H9 (cell line): ENCODE measurements at regions not wholly inside any gene's neighbourhood (a gene's known extent, or its start where the extent isn't known, plus 50 kb on each side); places are given as distances from the start of the nearest gene placed in this dataset.

ENCODE experiments used
- DNase-seq: peaks from one replicate; pipeline ENCODE4 v3.0.0-alpha.2; 2017
- H2AFZ ChIP-seq: one replicate; pipeline ENCODE4 v1.6.1; 2013; ENCODE audit warnings: mild to moderate bottlenecking, low read length, control low read depth, moderate library complexity
- H2AK5ac ChIP-seq: 2 replicates; pipeline ENCODE4 v1.6.1; 2013; ENCODE audit warnings: low read length, control low read depth, mixed read lengths; ENCODE audit not compliant: insufficient read length
- H2BK120ac ChIP-seq: one replicate; pipeline ENCODE4 v1.6.1; 2013; ENCODE audit warnings: low read depth, mild to moderate bottlenecking, low read length, control low read depth, inconsistent platforms; ENCODE audit not compliant: poor library complexity, severe bottlenecking
- H2BK12ac ChIP-seq: 2 replicates; pipeline ENCODE4 v1.6.1; 2013; ENCODE audit warnings: low read length, control low read depth, mixed read lengths, low read depth; ENCODE audit not compliant: insufficient read length
- H2BK15ac ChIP-seq: 2 replicates; pipeline ENCODE4 v1.6.1; 2013; ENCODE audit warnings: low read depth, low read length, control low read depth
- H2BK20ac ChIP-seq: one replicate; pipeline ENCODE4 v1.6.1; 2013; ENCODE audit warnings: low read depth, mild to moderate bottlenecking, low read length, control low read depth, inconsistent platforms; ENCODE audit not compliant: poor library complexity, severe bottlenecking
- H2BK5ac ChIP-seq: 2 replicates; pipeline ENCODE4 v1.6.1; 2013; ENCODE audit warnings: low read length, control low read depth, mixed read lengths; ENCODE audit not compliant: insufficient read length
- H3K14ac ChIP-seq: 2 replicates; pipeline ENCODE4 v1.6.1; 2013; ENCODE audit warnings: low read length, control low read depth; ENCODE audit not compliant: insufficient read depth
- H3K18ac ChIP-seq: 2 replicates; pipeline ENCODE4 v1.6.1; 2013; ENCODE audit warnings: low read depth, mild to moderate bottlenecking, mixed read lengths, low read length, control low read depth; ENCODE audit not compliant: insufficient read length
- H3K23ac ChIP-seq: 2 replicates; pipeline ENCODE4 v1.6.1; 2013; ENCODE audit warnings: low read length, control low read depth, mixed read lengths, low read depth; ENCODE audit not compliant: insufficient read length
- H3K23me2 ChIP-seq: 2 replicates; pipeline ENCODE4 v1.6.1; 2013; ENCODE audit warnings: low read depth, mild to moderate bottlenecking, mixed read lengths, low read length, control low read depth; ENCODE audit not compliant: insufficient read length, poor library complexity, severe bottlenecking
- H3K27ac ChIP-seq: 2 replicates; pipeline ENCODE4 v1.5.1; 2013; ENCODE audit warnings: low read length, control low read depth, mixed read lengths, low read depth; ENCODE audit not compliant: insufficient read length
- H3K27me3 ChIP-seq: 2 replicates; pipeline ENCODE4 v1.6.1; 2013; ENCODE audit warnings: low read length, control low read depth, inconsistent platforms; ENCODE audit not compliant: insufficient read depth
- H3K4ac ChIP-seq: 2 replicates; pipeline ENCODE4 v1.6.1; 2013; ENCODE audit warnings: low read depth, mild to moderate bottlenecking, control low read depth, inconsistent platforms, low read length, moderate library complexity
- H3K4me1 ChIP-seq: 2 replicates; pipeline ENCODE4 v1.6.1; 2013; ENCODE audit warnings: low read length, control low read depth, inconsistent platforms; ENCODE audit not compliant: insufficient read depth
- H3K4me2 ChIP-seq: 2 replicates; pipeline ENCODE4 v1.6.1; 2013; ENCODE audit warnings: low read length, control low read depth, mixed read lengths; ENCODE audit not compliant: insufficient read length, insufficient read depth
- H3K56ac ChIP-seq: 2 replicates; pipeline ENCODE4 v1.6.1; 2013; ENCODE audit warnings: low read depth, mild to moderate bottlenecking, mixed read lengths, low read length, control low read depth; ENCODE audit not compliant: insufficient read length
- H3K79me1 ChIP-seq: 2 replicates; pipeline ENCODE4 v1.6.1; 2013; ENCODE audit warnings: low read depth, mild to moderate bottlenecking, moderate library complexity, low read length, control low read depth, inconsistent platforms; ENCODE audit not compliant: insufficient read depth, poor library complexity, severe bottlenecking
- H3K79me2 ChIP-seq: 2 replicates; pipeline ENCODE4 v1.6.1; 2013; ENCODE audit warnings: low read length, control low read depth, inconsistent platforms; ENCODE audit not compliant: insufficient read depth
- H3K9ac ChIP-seq: 2 replicates; pipeline ENCODE4 v1.6.1; 2013; ENCODE audit warnings: low read length, control low read depth, mixed read lengths; ENCODE audit not compliant: insufficient read length; ENCODE audit errors: extremely low read depth
- H3K9me3 ChIP-seq: one replicate; pipeline ENCODE4 v1.6.1; 2013; ENCODE audit warnings: low read depth, low read length, inconsistent platforms; ENCODE audit not compliant: control insufficient read depth
- H3T11ph ChIP-seq: one replicate; pipeline ENCODE4 v1.6.1; 2013; ENCODE audit warnings: mild to moderate bottlenecking, low read length, control low read depth, inconsistent platforms
- H4K20me1 ChIP-seq: one replicate; pipeline ENCODE4 v1.6.1; 2013; ENCODE audit not compliant: control insufficient read depth, insufficient read length, insufficient read depth
- H4K5ac ChIP-seq: 2 replicates; pipeline ENCODE4 v1.6.1; 2013; ENCODE audit warnings: low read depth, mild to moderate bottlenecking, mixed read lengths, low read length, control low read depth; ENCODE audit not compliant: insufficient read length
- H4K8ac ChIP-seq: replicated peaks from 2 replicates; pipeline ENCODE4 v1.6.1; 2013; ENCODE audit warnings: low read length, control low read depth, mixed read lengths, low read depth; ENCODE audit not compliant: insufficient read length
- H4K91ac ChIP-seq: 2 replicates; pipeline ENCODE4 v1.6.1; 2013; ENCODE audit warnings: low read depth, mild to moderate bottlenecking, moderate library complexity, mixed read lengths, low read length, control low read depth; ENCODE audit not compliant: insufficient read length
- H3K27ac Mint-ChIP-seq, 3 experiments: 2 replicates in 2 of 3; 3 replicates in 1 of 3; pipeline ENCODE4 v1.8.0; 2020 to 2021; ENCODE audit warnings: mixed read lengths in 3 of 3, mild to moderate bottlenecking in 1 of 3, moderate library complexity in 1 of 3
- H3K27me3 Mint-ChIP-seq: 2 replicates; pipeline ENCODE4 v1.8.0; 2021; ENCODE audit warnings: low read depth, mild to moderate bottlenecking, moderate library complexity, mixed read lengths
- H3K36me3 Mint-ChIP-seq, 3 experiments: 2 replicates in 2 of 3; 3 replicates in 1 of 3; pipeline ENCODE4 v1.8.0; 2020 to 2021; ENCODE audit warnings: low read depth in 3 of 3, mixed read lengths in 3 of 3; ENCODE audit not compliant: insufficient read depth in 1 of 3
- H3K4me1 Mint-ChIP-seq, 2 experiments: 2 replicates each; pipeline ENCODE4 v1.8.0; 2020; ENCODE audit warnings: mixed read lengths in 2 of 2
- H3K4me3 Mint-ChIP-seq, 2 experiments: 2 replicates in 1 of 2; 3 replicates in 1 of 2; pipeline ENCODE4 v1.8.0; 2020 to 2021; ENCODE audit warnings: mild to moderate bottlenecking in 2 of 2, mixed read lengths in 2 of 2, moderate library complexity in 1 of 2
- H3K9me3 Mint-ChIP-seq, 2 experiments: 2 replicates in 1 of 2; 3 replicates in 1 of 2; pipeline ENCODE4 v1.8.0; 2020; ENCODE audit warnings: mild to moderate bottlenecking in 2 of 2, mixed read lengths in 2 of 2, moderate library complexity in 1 of 2
- CTCF ChIP-seq: fragments of 200-600 bp; sonication (generic); conservative IDR thresholded peaks from 3 replicates; pipeline ENCODE4 v1.8.0; 2021; ENCODE audit warnings: antibody characterized with exemption, mild to moderate bottlenecking
- WGBS: extraction: QIAGEN DNeasy Blood & Tissue Kit; methylation state at CpG from one replicate; pipeline ENCODE4 v1.1.7; 2013; ENCODE audit warnings: missing lambda C conversion rate, low lambda C conversion rate, mixed read lengths; ENCODE audit not compliant: insufficient read length; ENCODE audit errors: extremely low coverage; 5-methylcytosine and 5-hydroxymethylcytosine counted together

DNA sequence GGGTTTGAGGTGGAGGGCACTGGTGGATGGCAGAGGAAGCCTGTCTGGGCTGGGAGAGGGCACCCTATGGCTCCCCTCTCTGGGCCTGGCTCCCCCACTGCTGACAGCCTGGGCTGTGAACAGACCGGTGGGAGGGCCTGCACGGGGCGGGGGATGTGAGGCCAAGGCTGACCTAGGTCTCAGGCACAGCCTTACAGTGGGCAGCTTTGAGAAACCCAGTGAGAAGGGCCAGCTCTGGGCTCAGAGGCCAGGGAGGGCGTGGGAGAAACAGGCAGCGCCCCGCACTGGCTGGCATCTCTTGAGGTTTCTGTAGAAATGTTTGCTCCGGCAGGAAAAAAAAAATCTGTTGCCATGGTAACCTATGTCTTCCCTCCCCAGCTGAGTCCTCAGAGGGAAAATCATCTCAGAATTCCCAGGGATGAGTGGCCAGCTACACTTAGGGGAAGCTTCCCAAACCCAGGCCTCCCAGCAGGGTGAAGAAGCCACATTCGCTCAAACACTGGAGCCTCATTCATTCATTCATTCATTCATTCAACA is 71.7 kb upstream of the TAF1B start:
- Histone ChIP-seq H2AFZ (no peak overlapping the region), H2BK15ac (no peak overlapping the region), H3K27me3 (no peaks in the 10 kb centered on the region), H3T11ph (no peak overlapping the region), H3K18ac (no peak overlapping the region), H2BK5ac (no peak overlapping the region), H3K23ac (no peak overlapping the region), H2BK20ac (no peak overlapping the region), H2BK12ac (no peak overlapping the region), H3K9ac (no peak overlapping the region), H4K8ac (no peak overlapping the region), H4K91ac (no peak overlapping the region), H2BK120ac (no peak overlapping the region), H3K9me3 (no peaks in the 10 kb centered on the region), H2AK5ac (no peak overlapping the region), H3K27ac (no peak overlapping the region), H3K14ac (no peak overlapping the region), H3K56ac (no peak overlapping the region), H4K5ac (no peak overlapping the region), H3K4me2 (no peak overlapping the region), H3K79me1 (no peaks in the 10 kb centered on the region), H3K79me2 (no peaks in the 10 kb centered on the region), H4K20me1 (no peaks in the 10 kb centered on the region), H3K4ac (no peak overlapping the region), H3K4me1 (peaks cover 3% of the 10 kb centered on the region), H3K23me2 (no peaks in the 10 kb centered on the region)
- Mint-ChIP-seq H3K9me3 (no peaks in the 10 kb centered on the region; a peak in 1 of 5 replicates), H3K27ac (no peak overlapping the region), H3K36me3 (no peaks in the 10 kb centered on the region), H3K4me3 (no peak overlapping the region), H3K27me3 (peaks cover 13% of the 10 kb centered on the region), H3K4me1 (peaks cover 33 to 54% of the 10 kb centered on the region in 2 experiments)
- no peak for DNase-seq
- no peak for TF ChIP-seq CTCF
- WGBS = no CpG with 5 or more reads among the region's 8 CpGs
